ENCODE measurements at regions not wholly inside any gene's neighbourhood (a gene's known extent, or its start where the extent isn't known, plus 50 kb on each side); places are given as distances from the start of the nearest gene placed in this dataset.

DNA sequence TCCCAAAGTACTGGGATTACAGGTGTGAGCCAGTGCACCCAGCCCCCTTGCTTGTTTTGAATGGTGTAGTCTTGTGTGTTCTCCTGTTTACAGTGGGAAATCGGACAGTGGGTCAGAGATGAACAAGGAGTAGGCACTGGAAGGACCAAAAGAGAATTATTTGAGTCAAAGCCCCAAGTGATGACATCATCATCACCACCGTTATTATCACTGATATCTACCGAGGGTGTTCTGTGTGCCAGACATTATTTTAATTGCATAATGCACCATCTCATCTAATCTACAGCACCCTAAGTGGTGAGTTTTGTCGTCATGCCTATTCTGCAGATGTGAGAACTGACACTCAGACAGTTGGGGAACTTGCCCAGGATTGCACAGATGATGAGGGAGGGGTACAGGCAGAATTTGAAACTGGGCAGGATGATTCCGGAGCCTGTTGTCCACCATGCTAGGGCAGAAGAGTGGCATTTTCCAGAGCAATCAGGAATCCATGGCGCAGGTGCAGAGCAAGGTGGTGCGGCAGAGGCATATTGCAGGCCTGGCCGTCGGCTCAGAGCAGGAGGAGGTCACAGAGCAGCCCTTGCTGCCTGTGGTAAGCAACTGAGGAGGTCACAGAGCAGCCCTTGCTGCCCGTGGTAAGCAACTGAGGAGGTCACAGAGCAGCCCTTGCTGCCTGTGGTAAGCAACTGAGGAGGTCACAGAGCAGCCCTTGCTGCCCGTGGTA is 137.0 kb upstream of the HDAC4 start:
- DNase-seq, result no peak

DNA sequence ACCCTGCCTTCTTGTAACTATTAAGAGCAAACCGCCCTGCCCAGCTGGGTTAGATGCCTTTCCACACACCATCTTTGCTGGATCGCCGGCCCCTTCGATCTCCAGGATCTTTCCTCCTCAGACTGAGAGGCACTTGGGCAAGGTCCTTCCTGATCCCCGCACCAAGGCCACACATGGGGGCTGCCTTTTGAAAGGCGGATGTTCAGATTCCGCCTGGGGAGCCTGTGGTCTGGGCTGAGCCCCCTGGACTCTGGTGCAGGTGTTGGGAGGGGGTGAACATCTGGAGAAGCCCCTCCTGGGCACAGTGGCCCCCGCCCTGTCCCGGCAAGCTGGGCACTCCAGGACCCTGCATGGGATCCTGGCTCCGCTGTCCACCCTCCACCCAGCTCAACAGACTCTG is 135.4 kb upstream of the HDAC4 start:
- no peak for DNase-seq

DNA sequence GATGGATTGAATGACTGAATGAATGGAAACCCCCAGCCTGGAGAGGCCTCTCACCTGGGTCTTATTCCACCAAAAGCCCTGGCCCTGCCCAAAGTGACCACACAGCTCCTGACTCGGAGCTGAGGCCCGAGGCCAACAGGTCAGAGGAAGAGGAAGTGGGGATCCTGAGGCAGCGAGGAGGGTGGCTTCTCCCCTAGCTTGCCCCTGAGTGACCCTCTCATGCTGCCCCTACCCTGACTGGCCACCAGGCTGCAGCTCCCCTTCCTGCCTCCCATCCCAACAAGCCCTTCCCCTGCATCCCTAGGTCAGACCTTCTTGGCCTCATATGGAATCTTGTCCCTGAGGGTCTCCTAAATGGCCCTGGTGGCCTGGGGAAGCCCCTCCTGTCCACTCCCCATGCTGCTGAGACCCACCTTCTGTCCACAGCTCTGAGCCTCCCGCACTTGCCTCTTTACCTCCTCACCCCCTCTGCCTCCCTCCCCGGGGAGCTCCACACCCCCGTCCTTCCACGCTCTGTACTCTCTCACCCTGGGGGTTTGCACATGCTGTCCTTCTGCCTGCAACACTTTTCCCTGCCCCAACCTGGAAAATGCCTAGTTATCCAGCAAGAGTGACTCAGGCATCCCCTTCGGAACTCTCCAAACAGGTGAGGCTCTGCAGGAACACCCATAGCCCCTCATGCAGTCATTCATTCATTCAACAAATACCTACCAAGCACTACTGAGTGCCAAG is 134.8 kb upstream of the HDAC4 start:
- DNase-seq, result no peak

DNA sequence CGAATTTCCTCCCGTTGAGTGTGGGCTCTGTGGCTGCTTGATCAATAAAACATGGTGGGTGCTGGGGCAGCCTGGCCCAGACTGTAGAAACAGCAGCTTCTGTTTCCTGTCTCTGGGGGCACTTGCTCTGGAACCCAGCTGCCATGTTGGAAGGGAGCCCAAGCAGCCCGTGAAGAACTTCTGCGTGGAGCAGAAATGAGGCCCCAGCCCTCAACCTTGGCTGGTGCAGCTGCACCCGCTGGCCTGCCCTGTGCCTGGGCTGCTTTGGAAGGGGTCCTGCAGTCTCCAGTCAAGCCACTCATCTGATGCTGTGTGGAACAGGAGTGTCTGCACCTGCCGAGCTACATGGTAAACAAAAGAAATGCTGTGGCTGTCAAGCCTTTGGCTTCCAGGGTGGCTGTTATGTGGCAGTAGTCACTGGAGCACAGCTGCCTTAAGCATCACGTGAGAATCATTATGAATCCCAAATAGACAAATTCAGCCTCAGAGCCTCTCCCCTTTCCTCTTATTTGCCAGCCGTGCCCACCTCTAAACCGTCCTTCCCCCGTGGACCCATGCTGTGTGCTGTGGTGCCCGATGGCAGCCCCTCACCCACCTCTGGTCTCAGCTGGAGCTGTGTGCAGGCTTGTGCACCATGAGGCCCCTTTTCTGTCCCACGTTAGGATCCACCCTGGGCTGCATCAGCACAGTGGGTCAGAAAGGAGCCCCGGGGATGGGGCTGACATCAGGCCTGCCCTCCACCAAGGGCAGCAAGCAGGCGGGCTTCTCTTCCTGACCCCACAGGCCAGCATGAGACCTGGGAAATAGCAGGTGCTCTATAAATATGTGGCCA is 134.0 kb upstream of the HDAC4 start:
- no peak for DNase-seq

DNA sequence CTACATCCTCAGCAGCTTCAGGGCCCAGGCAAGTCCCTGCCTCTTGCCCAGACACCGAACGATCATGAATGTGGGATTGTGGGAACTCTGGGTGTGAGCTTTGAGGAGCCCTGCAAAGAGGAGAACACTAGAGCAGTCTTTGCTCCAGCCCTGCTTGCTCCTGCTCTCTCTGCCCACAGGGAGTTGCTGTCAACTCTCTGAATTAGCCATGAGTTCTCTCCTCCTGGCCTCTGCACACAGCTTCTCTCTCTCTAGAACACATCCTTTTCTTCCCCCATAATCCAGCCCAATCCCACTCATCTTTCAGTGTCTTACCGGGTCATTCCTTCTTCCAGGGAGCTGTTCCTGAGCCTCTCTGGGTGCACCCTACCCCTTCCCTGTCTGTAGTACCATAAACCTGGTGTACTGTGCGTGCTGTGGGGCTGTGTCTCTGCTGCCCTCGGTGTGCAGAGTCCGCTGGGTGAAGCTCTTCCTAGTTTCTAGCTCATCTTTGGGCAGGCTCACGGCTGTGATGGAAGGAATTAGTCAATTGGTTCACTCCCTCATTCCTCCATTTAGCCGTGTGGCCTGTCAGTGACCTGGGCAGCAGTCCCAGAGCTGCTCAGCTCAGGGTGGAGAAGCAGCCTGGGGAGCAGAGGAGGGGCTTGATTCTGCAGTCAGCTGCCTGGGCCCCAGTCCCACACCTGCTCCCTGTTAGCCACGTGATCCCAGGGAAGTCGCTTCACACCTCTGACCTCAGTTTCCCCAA is 132.9 kb upstream of the HDAC4 start:
- no peak for DNase-seq

DNA sequence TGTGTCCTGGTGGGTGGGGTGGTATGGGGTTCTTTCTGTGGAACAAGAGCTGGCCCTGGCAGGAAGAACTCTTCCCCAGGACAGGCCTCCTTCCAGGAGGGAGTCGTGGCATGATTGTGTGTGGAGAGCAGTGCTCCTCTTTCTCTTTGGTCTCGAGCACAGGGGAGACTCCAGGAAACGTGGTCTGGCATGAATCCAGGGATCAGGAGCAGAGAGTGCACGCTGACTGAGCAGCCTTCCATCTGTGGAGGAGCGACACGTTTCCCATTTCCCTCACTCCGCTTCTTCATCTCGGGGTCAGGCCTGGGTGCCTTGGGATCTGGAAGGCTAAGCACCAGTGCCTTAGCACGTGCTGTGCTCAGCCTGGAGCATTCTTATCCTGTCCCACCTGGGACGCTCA is 132.0 kb upstream of the HDAC4 start:
- DNase-seq, result no peak

DNA sequence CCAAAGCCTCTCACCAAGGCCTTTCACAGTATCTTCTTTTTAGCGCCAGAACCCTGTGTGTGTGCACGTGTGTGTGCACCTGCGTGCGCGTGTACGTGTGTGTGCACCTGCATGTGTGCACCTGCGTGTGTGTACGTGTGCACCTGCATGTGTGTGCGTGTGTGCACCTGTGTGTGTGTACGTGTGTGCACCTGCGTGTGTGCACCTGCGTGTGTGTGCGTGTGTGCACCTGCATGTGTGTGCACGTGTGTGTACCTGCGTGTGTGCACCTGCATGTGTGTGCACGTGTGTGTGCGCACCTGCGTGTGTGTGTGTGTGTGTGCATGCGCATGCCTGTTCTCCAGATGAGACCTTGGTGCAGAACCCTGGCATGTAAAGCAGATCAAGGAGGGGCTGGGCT is 131.4 kb upstream of the HDAC4 start:
- DNase-seq, result no peak

DNA sequence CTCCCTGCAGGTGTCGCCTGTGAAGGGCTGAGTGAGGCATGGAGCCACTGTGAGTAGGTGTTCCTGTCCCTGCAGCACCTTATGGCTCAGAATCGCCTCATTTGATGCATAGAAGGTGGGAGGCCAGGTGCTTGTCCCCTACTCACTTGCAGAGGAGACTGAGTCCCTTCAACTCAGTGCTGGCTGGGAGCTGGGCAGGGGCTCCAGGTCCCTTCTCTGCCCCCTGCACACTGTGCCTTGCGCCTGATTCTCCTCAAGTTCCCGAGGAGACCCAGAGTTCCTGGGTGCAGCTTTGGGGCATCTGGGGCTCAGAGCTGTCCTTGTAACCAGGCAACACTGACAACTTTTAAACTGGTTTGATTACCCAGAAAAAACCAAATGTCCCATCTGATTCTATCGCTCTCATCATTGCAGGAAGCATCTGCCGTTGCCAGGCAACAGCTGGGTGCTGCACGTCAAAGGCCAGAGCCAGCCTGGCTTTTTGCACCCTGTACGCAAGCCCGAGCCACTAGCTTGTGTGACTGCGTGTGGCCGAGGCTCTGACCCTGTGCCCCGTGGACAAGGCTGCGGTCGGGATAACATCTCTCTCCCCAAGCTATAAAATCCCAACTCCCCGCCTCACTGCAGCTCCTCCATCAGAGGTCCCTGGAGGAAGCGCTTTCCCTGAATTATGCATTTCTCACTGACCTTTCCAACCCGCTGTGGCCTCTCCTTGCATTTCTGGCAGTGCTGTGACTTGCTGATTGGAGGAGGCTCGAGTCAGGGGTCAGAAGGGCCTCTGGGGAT is 130.8 kb upstream of the HDAC4 start:
- no peak for DNase-seq

DNA sequence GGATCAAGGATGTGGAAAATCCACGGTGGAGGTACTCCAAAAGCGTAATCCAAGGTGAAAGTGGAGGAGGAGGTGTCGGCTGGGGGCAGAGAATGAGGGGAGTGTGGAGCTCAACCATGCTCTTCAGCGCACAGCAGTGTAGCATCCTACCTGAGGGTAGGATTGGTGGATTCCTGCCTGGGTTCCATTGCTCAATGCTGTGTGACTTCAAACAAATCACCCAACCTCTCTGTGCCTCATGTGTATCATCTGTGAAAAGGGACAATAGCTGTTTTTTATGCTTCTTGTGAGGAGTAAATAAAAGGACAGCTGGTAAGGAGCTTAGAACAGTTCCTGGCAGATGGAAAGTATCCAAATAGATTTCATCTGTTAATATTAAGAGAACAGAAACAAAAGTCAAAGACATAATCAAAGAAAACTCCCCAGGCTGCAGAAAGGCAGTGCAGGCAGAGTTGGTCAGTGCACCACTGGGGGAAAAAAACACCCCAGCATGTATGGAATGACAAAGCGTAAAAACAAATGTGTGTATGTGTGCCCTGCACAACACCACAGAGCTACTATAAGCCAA is 130.0 kb upstream of the HDAC4 start:
- no peak for DNase-seq

DNA sequence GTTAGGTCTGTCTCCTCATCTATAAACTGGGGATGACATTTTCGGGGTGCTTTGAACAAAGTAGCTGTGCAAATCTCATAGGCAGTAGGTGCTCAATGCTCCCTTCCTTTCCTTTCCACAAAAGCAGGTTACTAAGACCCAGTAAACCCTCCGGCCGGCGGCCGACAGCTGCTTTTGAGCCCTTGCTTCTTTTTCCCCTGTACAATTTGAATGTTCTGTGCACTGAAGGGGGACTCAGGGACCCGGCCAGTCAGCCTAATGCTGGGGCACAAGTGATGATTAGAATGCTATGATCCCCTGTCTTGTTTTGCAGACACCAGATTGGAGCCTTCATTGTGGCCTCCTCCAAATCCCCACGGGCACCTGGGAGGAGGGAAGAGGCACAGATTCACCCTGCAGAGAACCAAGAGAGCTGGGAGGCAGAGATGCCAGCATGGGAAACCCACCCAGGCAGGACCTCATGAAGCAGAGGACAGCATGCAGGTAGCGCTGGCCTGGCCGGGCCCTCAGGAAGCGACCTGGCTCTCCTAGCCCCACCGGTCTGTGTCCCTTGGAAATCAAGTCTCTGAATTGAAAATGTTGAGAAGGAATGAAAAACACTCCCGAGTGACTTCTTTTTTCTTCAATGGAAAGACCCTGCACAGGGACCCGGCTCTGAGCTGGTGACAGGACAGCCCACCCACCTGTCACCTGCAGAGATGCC is 128.6 kb upstream of the HDAC4 start:
- DNase-seq, result no peak

DNA sequence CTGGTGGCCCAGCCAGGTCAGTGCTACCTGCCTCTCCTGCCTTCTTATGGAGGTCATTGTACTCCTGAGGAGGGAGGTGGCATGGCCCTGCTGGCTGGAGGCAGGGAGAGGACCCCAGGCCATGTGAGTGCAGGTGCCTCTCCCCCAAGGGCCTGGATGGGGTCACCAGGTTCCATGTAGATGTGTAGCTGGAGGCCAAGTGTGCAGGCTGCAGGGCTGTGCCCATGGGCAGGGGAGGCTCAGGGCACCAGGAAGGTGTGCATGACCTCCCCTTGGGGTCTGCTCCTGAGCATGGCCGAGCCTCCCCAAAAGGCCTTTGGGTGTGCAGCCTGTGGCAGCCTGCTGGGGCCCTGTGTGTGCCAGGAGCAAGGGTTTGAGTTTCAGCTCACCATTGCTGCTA is 128.1 kb upstream of the HDAC4 start:
- DNase-seq, result no peak

DNA sequence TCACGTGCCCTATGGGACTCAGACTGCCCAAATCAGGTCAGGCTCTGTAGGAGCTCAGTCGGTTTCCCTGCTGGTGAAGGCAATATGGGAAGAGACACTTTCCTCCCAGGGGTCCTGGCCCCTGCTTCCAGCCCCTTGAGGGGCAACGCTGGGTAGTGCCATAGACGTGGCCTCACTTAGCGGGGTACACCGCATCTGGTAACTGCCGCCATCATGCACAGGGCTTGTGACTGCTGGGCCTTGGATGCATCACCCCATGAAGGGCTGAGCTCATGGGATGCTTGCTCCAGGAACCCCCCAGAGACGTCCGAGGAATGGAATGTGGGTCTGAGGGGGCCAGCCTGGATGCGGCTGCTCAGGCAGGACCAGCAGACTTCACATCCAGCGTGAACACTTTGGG is 127.3 kb upstream of the HDAC4 start:
- DNase-seq, result no peak

DNA sequence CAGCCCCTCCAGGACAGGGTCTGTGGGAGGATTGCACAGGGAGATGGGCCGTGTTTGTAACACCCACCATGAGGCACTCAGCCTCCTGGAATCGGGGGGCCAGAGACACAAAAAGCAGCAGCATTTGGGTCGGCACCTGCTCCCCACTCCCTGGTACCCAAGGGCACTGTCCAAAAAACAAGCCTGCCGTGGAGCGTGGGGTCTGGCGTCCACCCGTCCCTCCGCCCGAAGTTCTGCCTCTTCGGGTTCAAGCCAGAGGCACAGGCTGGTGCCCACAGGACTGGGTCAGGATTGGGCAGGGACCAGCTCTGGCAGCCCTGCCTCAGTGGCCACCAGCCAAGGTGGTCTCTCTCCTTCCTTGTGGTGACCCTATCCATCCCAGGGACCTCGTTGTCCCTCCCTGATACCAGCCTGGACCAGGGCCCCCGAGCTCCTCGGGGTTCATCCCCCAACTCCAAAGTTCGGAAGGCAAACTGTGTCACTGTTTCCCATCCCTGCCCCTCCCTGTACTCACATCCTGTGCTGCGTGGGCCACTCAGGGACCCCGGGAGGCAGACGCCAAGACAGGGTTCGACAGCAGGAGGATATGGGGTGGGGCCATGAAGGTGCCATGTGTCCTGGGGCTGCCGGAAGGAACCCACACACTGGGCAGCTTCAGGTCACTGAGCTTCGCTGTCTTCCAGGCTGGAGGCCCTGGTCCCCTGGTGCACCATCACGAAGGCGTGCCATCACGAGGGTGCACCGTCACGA is 126.0 kb upstream of the HDAC4 start:
- no peak for DNase-seq

DNA sequence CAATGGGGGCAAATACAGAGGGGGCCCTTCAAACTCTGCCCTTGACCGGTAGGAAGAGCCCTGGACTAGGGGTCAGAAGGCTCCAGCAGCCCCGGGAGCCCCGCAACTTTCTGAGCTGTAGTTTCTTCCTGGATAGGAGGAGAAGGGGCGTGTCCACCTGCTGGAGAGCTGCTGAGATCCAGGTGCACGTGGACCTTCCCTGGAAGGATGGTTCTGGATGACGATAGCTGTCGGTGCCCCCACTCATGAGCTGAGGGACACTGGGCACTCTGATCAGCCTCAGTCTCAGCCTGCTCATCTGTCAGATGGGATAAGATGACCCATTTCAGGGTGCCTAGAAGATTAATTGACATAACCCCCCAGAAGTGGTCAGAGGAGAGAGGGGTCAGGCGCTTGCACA is 125.2 kb upstream of the HDAC4 start:
- no peak for DNase-seq

DNA sequence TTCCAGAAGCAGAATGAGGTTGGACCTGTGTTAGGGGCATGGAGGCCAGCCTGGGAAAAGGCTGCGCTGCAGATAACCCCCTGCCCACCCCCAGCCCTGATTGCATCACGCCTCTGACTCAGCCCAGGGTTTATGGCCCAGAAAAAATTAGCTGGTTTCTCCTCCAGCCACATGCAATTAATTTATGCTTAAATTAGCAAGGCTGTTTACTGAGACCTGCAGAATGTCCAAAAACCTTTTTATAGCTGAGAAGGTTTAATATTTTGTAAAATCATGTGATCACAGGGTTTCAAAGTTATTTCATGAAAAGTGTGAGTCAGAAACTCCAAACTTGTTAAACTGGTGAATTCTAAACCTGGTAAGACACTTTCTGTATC is 123.1 kb upstream of the HDAC4 start:
- no peak for DNase-seq

DNA sequence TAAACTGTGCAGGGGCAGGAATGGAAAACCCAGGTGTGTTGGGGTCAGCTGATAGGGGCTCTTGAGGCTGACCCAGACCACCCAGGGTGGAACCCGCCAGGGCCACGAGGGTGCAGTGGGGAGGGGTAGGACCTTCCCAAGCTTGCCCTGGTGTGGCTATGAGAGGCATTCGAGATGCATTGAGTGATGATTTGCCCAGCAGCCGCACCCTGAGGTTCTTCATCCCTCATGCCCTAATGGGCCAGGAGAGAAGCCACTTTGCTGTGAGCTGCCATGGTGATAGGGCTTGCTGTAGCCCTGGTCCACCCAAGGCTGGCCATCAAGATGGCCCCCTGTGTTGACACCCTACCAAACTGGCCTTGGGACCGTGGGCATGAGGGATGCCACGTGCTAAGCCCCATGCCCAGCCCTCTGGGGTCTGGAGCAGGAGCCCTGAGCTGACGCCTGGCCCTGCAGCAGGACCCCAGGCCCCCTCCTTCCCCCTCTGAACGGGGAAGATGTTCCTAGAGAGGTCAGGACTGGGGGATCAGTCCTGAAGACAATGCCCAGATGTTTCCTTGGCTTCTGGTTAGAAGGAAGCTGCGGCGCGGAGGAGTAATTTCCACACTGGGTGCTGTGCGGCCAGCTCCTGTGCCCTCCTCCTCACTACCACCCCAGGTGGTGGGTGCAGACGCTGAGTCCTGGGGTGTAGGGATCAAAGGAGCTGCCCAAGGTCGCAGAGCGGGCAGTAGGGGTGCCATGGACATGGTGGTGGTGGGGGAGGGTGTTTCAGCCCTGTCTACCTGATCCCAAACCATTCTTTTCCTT is 122.5 kb upstream of the HDAC4 start:
- no peak for DNase-seq

DNA sequence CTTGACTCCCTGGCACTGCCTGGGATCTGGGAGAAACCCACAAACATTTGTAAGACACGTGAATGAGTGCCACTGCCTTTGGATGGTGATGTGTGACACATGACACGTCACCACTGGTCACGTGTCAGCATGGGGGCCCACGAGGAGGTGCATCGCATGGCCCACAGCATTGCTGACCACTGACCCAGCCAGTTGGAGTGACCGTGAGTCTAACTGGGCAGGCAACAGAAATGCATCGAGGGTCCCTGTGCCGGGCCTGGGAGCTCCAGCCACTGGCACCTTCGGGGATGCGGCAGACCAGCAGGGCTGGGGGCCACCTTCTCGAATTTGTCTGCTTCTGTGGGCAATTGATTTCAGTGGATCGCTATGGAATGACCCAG is 121.9 kb upstream of the HDAC4 start:
- no peak for DNase-seq

DNA sequence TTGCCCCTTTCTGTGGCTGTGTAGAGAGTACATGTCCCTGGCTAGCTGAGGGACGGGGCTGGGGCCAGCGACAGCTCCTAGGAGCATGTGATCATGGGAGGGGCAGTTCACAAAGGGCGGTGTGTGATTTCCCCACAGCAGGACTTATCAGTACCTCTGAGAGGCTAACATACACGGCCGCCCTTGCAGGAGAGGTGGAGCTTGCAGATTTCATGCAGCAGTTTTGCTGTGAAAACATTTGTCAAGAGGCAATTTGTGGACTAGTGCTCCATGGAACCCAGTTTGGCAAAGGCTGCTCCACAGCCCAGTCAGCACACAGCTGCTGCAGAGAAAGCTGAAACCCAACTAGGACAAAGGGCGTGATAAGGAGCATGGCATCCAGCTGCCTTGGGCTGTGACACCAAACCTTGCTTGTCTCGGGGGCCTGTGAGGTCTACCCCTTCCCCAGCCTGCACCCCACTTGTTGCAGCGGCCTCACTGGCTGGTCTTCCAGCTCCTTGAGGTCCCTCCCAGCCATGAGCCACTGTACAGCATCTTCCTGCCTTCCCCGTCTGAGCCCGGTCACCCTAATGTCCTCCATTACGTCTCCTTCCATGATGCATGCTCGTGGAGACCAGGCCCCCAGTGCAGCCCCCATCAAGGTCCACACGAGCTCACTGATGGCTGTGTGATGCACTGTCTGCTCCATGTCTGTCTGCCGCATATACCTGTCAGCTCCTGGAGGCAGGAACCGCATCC is 121.4 kb upstream of the HDAC4 start:
- no peak for DNase-seq

DNA sequence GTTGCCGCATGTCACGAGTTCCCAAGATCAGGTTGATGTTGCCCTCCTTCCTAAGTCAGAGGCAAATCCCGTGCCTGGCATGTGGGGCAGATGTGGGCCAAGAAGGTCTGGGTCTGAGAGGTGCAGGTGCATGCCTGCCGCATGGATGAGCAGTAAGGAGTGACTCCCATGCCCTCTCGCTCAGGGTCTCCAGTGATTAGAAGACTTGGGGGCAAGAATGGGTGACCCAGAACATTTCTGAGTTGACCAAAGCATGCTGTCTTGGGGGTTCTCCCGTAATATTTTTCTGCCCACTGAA is 120.6 kb upstream of the HDAC4 start:
- DNase-seq, result no peak

Data from Kasumi-1 (cell line).